Mammary epithelial cell (primary cell): ENCODE measurements at regions not wholly inside any gene's neighbourhood (a gene's known extent, or its start where the extent isn't known, plus 50 kb on each side); places are given as distances from the start of the nearest gene placed in this dataset.

Experiments used
- EZH2 ChIP-seq: IDR thresholded peaks from 2 replicates; pipeline ENCODE4 v1.6.1; 2012; ENCODE audit warnings: low read length, inconsistent platforms, borderline replicate concordance
- TF ChIP-seq, protein P1 (sequence below), 2 donors: IDR thresholded peaks in 1 of 2; conservative IDR thresholded peaks in 1 of 2; 2 replicates each; pipeline ENCODE4 v1.5.1; 2011 to 2012; ENCODE audit warnings: inconsistent platforms in 2 of 2, low read length in 2 of 2, mild to moderate bottlenecking in 2 of 2, control low read depth in 1 of 2, low read depth in 1 of 2; ENCODE audit not compliant: insufficient read depth in 1 of 2; ENCODE audit errors: extremely low read depth in 1 of 2

DNA sequence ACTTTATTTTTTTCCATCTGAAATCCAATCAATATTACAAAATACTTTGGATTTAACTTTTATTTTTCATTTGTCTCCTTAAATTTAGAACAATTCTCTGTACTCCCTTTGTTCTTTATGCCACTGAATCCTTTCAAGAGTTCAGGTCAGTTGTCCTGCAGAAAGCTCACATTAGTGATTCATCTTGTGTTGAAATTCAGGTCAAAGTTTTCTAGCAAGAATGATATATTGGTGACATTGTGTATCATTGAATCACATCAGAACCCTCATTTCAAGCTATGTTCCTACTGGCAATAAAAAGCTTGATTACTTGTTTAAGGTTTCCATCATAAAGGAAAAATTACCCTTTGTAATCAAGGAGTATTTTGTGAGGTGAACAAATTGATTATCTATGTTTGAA lies 378.8 kb upstream of the STEAP1 start:
- TF ChIP-seq, protein P1, sequence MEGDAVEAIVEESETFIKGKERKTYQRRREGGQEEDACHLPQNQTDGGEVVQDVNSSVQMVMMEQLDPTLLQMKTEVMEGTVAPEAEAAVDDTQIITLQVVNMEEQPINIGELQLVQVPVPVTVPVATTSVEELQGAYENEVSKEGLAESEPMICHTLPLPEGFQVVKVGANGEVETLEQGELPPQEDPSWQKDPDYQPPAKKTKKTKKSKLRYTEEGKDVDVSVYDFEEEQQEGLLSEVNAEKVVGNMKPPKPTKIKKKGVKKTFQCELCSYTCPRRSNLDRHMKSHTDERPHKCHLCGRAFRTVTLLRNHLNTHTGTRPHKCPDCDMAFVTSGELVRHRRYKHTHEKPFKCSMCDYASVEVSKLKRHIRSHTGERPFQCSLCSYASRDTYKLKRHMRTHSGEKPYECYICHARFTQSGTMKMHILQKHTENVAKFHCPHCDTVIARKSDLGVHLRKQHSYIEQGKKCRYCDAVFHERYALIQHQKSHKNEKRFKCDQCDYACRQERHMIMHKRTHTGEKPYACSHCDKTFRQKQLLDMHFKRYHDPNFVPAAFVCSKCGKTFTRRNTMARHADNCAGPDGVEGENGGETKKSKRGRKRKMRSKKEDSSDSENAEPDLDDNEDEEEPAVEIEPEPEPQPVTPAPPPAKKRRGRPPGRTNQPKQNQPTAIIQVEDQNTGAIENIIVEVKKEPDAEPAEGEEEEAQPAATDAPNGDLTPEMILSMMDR (conservative IDR thresholded peaks at IDR 0.05 in 1 of 2, IDR thresholded peaks at IDR 0.05 in 1 of 2; ENCODE audit: extremely low read depth in 1 of 2, insufficient read depth in 1 of 2, low read depth in 1 of 2, low read length in 2 of 2) = no peak
- TF ChIP-seq EZH2 = no peak
